ENCODE measurements at regions not wholly inside any gene's neighbourhood (a gene's known extent, or its start where the extent isn't known, plus 50 kb on each side); places are given as distances from the start of the nearest gene placed in this dataset.
"Not testable (repeated sequence)": the region's sequence is repeated elsewhere in the genome, so short reads cannot be mapped to it uniquely, and the experiment has no call there.

DNA sequence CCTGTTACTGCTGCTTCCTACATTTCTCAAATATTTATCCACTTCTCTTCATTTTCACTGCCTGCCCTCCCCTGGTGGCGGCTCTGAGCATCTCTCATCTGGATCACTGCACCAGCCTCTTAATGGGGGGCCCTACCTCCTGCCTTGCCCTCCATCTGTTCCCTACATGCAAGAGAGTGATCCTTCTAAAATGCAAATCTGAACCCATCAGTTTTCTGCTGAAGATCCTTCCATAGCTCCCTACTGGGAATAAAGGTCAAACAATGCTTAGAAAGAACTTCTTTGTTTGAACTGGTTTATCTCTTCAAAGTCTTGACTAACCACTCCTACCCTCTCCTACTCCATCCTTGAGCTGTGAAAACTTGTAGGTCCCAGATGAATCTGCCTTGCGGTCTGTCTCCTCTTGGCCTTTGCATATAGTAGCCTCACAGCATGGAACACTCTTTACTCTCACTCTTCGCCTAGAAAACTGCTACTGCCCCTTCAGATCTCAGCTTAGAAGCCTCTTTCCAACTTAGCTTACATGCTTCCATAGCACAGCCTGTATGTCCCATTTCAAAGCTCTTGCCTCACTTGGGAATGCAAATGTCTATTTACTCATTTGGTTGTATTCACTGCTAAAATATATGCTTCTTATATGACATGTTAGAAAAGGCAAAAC, 119.3 kb downstream of the QRSL1 start:
- in situ Hi-C loops (cut with HindIII; ENCODE audit: low pct_unique_long_range_greater_than_20kb, low sequenced_read_pairs), result no loop called here
- DNase-seq (ENCODE audit: low read depth in 1 of 2, low spot score in 1 of 2), result no peak
- no peak for TF ChIP-seq JUND (IDR thresholded peaks at IDR 0.05; ENCODE audit: low read depth)

DNA sequence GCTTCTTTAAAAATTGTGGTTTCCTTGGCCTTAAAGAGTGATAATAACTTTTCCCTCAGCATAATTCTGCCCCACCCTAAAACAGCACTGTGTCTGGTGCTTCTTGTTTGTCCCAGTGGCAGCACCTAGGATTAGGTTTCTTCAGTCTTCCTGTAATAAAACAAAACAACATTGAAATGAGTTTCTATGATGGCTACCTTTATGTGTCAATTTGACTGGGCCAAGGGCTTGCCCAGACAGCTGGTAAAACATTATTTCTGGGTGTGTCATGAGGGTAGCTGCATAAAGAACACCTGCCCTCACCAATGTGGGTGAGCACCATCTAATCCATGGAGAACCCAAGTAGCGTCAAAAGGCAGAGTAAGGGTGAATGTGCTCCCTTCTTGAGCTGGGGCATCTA, 117.8 kb downstream of the QRSL1 start:
- DNase-seq (ENCODE audit: low read depth in 1 of 2, low spot score in 1 of 2), result no peak
- in situ Hi-C loops (cut with HindIII; ENCODE audit: low pct_unique_long_range_greater_than_20kb, low sequenced_read_pairs), result no loop called here
- TF ChIP-seq JUND (IDR thresholded peaks at IDR 0.05; ENCODE audit: low read depth), result no peak

DNA sequence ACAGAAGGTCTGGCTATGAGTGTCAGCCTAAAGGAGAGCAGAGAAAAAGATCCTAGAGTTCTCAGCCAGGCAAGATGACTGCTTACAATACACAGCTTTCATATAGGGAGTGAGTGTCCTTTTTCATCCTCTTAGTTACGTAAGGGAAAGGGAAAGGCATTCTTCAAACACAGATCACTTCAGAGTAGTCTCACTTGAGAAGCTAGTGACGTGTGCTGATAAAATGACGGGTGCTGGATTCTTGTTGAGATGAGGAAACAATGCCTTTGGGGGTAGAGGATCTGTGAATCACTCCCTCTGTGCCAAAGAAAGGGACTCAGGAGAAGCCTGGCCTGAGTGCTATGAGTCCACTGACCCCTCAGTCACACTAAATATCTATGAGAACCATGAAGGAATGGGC, 117.3 kb downstream of the QRSL1 start:
- DNase-seq (ENCODE audit: low read depth in 1 of 2, low spot score in 1 of 2), result peak in 1 of 2 experiments; percentile 18
- in situ Hi-C loops (cut with HindIII; ENCODE audit: low pct_unique_long_range_greater_than_20kb, low sequenced_read_pairs), result no loop called here
- no peak for TF ChIP-seq JUND (IDR thresholded peaks at IDR 0.05; ENCODE audit: low read depth)

DNA sequence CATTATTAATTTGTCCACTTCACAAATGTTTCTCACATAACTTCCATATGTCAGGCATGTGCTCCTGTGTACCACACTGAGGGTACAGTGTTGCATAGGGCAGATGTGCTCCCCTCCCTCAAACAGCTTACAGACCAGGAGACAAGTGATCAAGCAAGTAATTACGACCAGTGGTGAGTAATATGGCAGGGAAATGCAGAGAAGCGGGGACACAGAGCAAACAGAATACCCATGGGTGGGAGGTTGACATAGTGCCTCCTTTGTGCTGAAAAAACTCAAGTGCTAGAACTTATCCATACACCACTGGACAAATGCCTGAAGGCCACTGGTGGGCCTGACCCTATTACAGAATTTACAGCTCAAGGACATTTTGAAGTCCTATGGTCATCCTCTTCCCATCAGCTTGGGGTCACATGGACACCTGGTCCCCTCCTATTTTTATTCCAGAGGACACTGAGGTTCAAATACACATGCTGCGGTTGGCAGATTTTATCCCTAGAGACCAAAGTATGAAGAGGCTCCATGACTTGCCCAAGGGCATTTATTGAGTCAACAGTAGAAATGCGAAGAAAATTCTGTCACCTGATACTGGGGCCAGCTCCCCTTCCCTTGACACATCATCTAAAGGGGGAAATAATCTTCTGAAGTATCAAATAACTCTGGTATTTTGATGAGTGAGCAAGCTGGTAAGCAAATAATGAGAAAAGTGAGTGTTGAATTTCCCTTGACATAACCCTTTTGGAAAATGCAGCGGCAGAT, 116.6 kb downstream of the QRSL1 start:
- in situ Hi-C loops (cut with HindIII; ENCODE audit: low pct_unique_long_range_greater_than_20kb, low sequenced_read_pairs), result no loop called here
- TF ChIP-seq JUND (IDR thresholded peaks at IDR 0.05; ENCODE audit: low read depth), result no peak
- peak in 1 of 2 experiments; percentile 69 for DNase-seq (ENCODE audit: low read depth in 1 of 2, low spot score in 1 of 2)

DNA sequence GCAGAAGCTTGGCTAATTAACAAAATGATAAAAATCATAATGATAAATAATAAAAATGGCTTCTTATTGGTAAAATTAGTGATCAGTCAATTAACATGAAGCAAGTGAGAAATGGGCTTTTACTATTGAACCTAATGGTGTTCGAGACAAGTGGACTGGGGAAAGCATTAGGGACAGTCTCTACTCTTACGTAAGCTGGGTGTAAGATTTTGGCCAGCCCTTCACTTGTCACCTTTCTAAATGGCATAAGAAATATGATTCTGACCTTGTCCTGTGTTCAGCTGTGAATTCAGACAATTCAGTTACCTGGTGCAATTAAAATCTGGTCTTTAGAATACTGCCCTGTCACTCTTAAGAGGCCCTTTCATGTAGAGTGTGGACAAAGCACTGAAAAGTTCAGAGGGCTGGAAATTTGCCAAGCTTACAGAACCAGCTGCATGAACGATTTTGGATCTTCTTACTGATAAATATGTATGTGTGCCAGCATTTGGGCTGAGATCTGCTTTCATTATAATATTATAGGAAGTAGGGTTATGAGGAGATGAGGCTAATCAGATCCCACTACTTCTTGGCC, 115.9 kb downstream of the QRSL1 start:
- in situ Hi-C loops (cut with HindIII; ENCODE audit: low pct_unique_long_range_greater_than_20kb, low sequenced_read_pairs), result no loop called here
- no peak for DNase-seq (ENCODE audit: low read depth in 1 of 2, low spot score in 1 of 2)
- no peak for TF ChIP-seq JUND (IDR thresholded peaks at IDR 0.05; ENCODE audit: low read depth)

DNA sequence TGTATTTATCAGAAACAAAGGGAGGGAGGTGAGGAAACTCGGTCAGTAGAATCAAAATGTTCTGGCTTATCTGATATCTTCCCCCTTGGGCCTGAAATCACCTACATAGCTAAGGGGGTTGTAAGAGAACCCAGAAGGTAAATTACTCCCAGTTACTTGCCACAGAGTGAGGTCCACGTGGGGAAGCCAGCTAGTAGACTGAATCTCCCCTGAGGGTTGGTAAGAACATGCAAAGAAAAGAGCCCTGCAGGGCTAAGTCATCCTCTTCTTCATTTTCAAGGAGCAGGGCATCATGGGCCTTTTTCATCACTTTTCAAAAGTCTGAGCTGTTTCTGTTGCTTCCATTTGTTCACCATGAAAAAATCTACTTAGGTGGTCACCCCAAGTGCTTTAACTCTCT, 115.4 kb downstream of the QRSL1 start:
- TF ChIP-seq JUND (IDR thresholded peaks at IDR 0.05; ENCODE audit: low read depth), result no peak
- DNase-seq (ENCODE audit: low read depth in 1 of 2, low spot score in 1 of 2), result no peak
- in situ Hi-C loops (cut with HindIII; ENCODE audit: low pct_unique_long_range_greater_than_20kb, low sequenced_read_pairs), result no loop called here

DNA sequence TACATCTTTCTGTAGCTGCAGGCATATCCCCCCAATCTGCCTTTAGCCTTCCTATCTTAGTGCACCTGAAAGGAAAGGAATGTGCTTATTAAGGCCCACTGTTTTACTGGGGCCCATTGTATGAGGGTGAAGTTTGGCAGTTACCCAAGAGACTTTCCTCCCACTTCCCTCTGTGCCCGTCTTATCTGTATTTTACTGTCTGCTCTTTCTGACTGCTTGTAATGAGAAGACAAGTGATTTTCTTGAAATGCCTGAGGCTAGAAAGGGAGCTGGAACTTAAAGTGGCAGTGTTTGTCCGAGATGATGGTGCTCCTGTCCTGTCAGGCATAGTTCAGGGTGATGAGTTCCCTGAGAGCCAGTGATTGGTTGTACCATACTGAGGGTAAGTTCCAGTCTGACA, 114.7 kb downstream of the QRSL1 start:
- in situ Hi-C loops (cut with HindIII; ENCODE audit: low pct_unique_long_range_greater_than_20kb, low sequenced_read_pairs); DNase-seq (ENCODE audit: low read depth in 1 of 2, low spot score in 1 of 2): not testable (repeated sequence)

DNA sequence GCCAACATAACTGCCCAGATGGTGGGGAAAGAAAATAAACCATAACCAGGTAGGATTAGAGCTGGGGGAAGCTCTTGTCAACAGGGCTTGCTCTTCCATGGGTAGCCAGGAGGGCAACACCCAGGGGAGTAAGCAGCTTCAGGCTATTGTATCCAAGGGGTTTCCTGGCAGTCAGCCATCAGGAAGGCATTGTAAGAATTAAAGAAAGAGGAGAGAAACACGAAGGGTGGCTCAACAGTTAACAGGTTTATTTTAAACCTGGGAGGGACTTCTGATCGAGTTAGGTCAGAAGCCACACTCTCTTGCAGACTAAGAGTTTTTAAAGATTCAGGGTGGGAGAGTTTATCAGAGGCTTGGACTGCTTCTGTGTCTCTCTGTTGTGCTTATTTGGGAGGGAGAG, 114.2 kb downstream of the QRSL1 start:
- TF ChIP-seq JUND (IDR thresholded peaks at IDR 0.05; ENCODE audit: low read depth), result no peak
- in situ Hi-C loops (cut with HindIII; ENCODE audit: low pct_unique_long_range_greater_than_20kb, low sequenced_read_pairs), result no loop called here
- no peak for DNase-seq (ENCODE audit: low read depth in 1 of 2, low spot score in 1 of 2)

DNA sequence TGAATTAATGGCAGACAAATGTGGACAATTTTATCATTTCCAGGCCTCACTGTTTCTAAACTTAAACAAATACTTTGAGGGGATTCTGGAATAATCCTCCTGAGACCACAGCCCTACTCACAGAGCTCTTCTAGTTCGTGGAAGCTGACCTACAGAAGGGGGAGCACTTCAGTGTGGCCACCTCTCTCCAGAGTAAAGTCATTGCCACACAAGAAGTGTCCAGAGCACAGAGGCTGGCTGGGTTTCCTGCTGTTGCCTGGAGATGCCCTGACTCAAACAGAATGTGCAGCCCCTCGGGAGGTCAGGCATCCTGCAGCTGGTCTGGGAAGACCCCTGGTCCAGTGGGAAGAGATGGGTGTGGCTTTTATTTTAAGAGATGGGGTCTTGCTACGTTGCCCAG, 110.9 kb downstream of the QRSL1 start:
- in situ Hi-C loops (cut with HindIII; ENCODE audit: low pct_unique_long_range_greater_than_20kb, low sequenced_read_pairs), result no loop called here
- no peak for DNase-seq (ENCODE audit: low read depth in 1 of 2, low spot score in 1 of 2)
- TF ChIP-seq JUND (IDR thresholded peaks at IDR 0.05; ENCODE audit: low read depth), result no peak

DNA sequence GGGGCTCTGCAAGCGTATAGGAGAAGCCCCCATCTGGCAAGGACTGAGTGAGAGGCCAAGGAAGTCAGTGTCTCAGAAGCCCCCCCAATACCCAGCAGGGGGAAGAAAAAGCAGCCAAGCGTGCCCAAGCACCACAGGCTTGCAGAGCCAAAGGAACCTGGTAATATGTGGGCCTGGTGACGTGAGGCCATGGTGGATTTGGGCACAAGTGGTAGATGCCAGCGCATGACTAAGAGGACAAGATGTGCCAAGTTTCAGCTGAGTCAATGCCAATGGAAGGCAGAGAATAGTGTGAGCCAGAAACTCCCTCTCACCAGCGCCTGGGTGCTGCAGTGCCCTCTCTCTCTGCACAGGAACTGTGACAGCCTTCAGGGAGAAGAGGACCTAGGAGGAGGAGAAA, 110.0 kb downstream of the QRSL1 start:
- TF ChIP-seq JUND (IDR thresholded peaks at IDR 0.05; ENCODE audit: low read depth), result no peak
- in situ Hi-C loops (cut with HindIII; ENCODE audit: low pct_unique_long_range_greater_than_20kb, low sequenced_read_pairs), result no loop called here
- peak; percentile 13 to 78 for DNase-seq (ENCODE audit: low read depth in 1 of 2, low spot score in 1 of 2)

DNA sequence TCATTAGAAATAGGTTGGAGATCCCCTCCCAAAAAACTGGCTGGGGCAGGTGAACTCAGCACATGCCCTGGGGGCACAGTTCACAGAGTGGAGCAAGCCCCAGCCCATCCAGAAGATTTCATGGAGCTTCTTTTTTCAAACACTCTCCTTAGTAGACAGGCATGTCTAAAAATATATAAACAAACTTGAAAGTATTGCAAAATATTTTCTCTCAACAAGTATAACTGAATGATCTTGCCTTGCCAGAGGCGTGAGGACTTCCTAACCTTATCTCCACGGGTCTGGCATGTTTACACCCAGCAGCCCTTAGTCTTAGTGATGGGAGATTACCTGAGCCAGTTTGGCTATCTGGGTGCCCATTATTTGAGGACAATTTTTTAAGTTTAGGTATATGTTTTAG, 107.1 kb downstream of the QRSL1 start:
- in situ Hi-C loops (cut with HindIII; ENCODE audit: low pct_unique_long_range_greater_than_20kb, low sequenced_read_pairs), result no loop called here
- no peak for DNase-seq (ENCODE audit: low read depth in 1 of 2, low spot score in 1 of 2)
- no peak for TF ChIP-seq JUND (IDR thresholded peaks at IDR 0.05; ENCODE audit: low read depth)

DNA sequence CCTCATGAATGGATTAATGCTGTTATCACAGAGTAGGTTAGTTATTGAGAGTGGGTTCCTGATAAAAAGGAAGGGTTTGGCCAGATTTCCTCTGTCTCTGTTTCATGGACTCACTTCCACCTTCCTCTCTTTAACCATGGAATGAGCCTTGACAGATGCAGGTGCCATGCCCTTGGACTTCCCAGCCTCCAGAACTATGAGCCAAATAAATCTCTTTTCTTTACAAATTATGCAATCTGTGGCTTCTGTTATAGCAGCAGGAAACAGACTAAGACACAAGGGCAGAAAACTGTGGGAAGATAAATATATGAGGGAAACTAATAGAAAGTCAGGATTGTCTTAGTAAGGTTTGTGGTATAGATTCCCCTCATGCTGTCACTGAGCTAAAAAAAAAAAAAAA, 106.5 kb downstream of the QRSL1 start:
- in situ Hi-C loops (cut with HindIII; ENCODE audit: low pct_unique_long_range_greater_than_20kb, low sequenced_read_pairs), result no loop called here
- no peak for DNase-seq (ENCODE audit: low read depth in 1 of 2, low spot score in 1 of 2)
- TF ChIP-seq JUND (IDR thresholded peaks at IDR 0.05; ENCODE audit: low read depth), result no peak

DNA sequence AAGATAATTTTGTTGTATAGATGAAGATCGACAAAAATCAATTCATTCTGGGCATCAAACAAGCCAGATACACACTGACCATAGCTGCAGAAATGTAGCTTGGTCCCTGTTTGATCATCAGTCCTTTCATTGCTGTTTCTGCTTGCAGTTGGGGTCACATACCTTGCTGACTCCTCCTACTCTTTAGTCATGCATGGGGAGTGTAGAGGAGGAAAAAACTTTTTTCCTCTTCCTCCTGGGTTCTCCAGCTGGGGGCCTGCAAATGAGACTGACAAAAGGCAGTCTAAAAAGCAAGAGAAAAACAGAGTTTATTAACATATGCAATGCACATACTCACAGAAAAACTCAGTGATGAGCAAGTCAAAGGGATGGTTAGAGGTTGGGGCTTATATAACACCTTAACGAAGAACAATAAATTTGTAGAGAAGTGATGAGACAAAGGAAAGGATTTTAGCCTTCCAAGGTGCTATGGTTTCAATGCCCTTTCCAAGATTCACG, 105.8 kb downstream of the QRSL1 start:
- no peak for TF ChIP-seq JUND (IDR thresholded peaks at IDR 0.05; ENCODE audit: low read depth)
- no peak for DNase-seq (ENCODE audit: low read depth in 1 of 2, low spot score in 1 of 2)
- in situ Hi-C loops (cut with HindIII; ENCODE audit: low pct_unique_long_range_greater_than_20kb, low sequenced_read_pairs), result no loop called here
